Colonic mucosa (tissue), 4 donors: ENCODE measurements at regions not wholly inside any gene's neighbourhood (a gene's known extent, or its start where the extent isn't known, plus 50 kb on each side); places are given as distances from the start of the nearest gene placed in this dataset.

ENCODE experiments used
- DNase-seq: peaks from one replicate; pipeline ENCODE4 v3.0.0-alpha.2; 2020
- H3K27ac ChIP-seq: fragments of 200-600 bp; one replicate; pipeline ENCODE4 v1.8.0; 2021
- H3K27me3 ChIP-seq: fragments of 200-600 bp; one replicate; pipeline ENCODE4 v1.8.0; 2021
- H3K36me3 ChIP-seq: fragments of 200-600 bp; one replicate; pipeline ENCODE4 v1.8.0; 2021
- H3K4me1 ChIP-seq: fragments of 200-600 bp; one replicate; pipeline ENCODE4 v1.8.0; 2021; ENCODE audit warnings: mild to moderate bottlenecking
- H3K4me3 ChIP-seq: fragments of 200-600 bp; one replicate; pipeline ENCODE4 v1.8.0; 2021
- H3K9ac ChIP-seq, 2 donors: one replicate each; pipeline ENCODE4 v1.7.0; 2013; ENCODE audit warnings: control low read depth in 2 of 2, low read depth in 2 of 2, low read length in 2 of 2
- H3K9me3 ChIP-seq: fragments of 200-600 bp; one replicate; pipeline ENCODE4 v1.8.0; 2021
- CTCF ChIP-seq: fragments of 200-600 bp; IDR thresholded peaks from one replicate; pipeline ENCODE4 v1.8.0; 2022; ENCODE audit warnings: antibody characterized with exemption, mild to moderate bottlenecking
- intact Hi-C: fragments of 100-400 bp; cut with DNase I; formaldehyde crosslinking; loops from one replicate; pipeline ENCODE4 v1.14.1; 2022
- donor health status: healthy.
- donor health status: DM: no; HTN: no; CAD: no.
- donor health status: DM: no; HTN: no; CAD: no.

DNA sequence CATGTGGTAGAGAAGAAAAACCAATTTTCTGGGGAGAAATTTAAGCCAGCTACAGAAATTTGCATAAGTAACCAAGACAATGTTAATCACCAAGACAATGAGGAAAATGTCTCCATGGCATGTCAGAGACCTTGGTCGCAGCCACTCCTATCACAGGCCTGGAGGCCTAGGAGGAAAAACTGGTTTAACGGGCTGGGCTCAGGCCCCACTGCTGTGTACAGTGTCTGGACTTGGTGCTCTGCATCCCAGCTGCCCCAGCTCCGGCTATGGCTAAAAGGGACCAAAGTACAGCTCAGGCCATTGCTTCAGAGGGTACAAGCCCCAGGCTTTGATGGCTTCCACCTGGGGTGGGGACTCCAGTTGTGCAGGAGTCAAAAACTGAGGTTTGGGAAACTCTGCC lies 1075.1 kb upstream of the CDH18 start:
- no peak for TF ChIP-seq CTCF
- Histone ChIP-seq H3K27me3 (no peaks in the 10 kb centered on the region), H3K9me3 (no peaks in the 10 kb centered on the region), H3K4me1 (no peaks in the 10 kb centered on the region), H3K4me3 (no peak overlapping the region), H3K36me3 (no peaks in the 10 kb centered on the region), H3K27ac (no peak overlapping the region), H3K9ac (no peak overlapping the region)
- no peak for DNase-seq
- intact Hi-C loops = no loop called here

GRCh38 chr5:21058289-21058688 lies 1070.3 kb upstream of the CDH18 start:
- H3K27ac ChIP-seq = no peak overlapping the region

DNA sequence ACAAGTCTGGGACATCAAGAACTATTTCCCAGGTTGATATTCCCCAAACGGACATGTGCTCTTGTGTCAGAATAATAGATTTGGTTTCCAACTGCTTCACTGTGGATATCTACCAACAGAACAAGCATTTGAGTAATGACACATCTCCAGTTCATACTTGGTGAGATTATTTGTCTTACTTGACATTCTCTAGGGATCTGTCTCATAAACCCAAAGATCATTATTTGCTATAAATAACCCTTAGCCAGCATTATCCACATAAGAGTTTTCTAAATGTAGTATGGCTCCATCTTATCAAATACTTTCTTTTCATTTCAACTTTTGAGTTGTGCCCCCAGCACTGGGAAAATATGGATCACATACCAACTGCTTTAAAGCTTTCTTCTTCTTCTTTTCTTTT lies 1063.9 kb upstream of the CDH18 start:
- intact Hi-C loops = no loop called here
- no peak overlapping the region for H3K9ac ChIP-seq
- no peaks in the 10 kb centered on the region for H3K4me1 ChIP-seq
- DNase-seq = no peak
- no peaks in the 10 kb centered on the region for H3K27me3 ChIP-seq
- no peaks in the 10 kb centered on the region for H3K9me3 ChIP-seq
- no peak for TF ChIP-seq CTCF
- no peaks in the 10 kb centered on the region for H3K36me3 ChIP-seq
- H3K27ac ChIP-seq = no peak overlapping the region
- no peak overlapping the region for H3K4me3 ChIP-seq

More at GRCh38 chr5:21058289-21058688, 1070.3 kb upstream of the CDH18 start:
- no peaks in the 10 kb centered on the region for H3K36me3 ChIP-seq
- H3K4me1 ChIP-seq = no peaks in the 10 kb centered on the region
- intact Hi-C loops = no loop called here
- TF ChIP-seq CTCF = no peak
- no peaks in the 10 kb centered on the region for H3K27me3 ChIP-seq
- no peak overlapping the region for H3K9ac ChIP-seq
- no peaks in the 10 kb centered on the region for H3K9me3 ChIP-seq
- no peak for DNase-seq
- H3K4me3 ChIP-seq = no peak overlapping the region

- DNase-seq = no peak
- TF ChIP-seq CTCF = no peak
- Histone ChIP-seq H3K36me3 (no peaks in the 10 kb centered on the region), H3K4me1 (no peaks in the 10 kb centered on the region), H3K4me3 (no peak overlapping the region), H3K9me3 (no peaks in the 10 kb centered on the region), H3K9ac (no peak overlapping the region), H3K27ac (no peak overlapping the region), H3K27me3 (no peaks in the 10 kb centered on the region)
- intact Hi-C loops = no loop called here
These were observed 1061.9 kb upstream of the CDH18 start for GRCh38 chr5:21049901-21050300.

DNA sequence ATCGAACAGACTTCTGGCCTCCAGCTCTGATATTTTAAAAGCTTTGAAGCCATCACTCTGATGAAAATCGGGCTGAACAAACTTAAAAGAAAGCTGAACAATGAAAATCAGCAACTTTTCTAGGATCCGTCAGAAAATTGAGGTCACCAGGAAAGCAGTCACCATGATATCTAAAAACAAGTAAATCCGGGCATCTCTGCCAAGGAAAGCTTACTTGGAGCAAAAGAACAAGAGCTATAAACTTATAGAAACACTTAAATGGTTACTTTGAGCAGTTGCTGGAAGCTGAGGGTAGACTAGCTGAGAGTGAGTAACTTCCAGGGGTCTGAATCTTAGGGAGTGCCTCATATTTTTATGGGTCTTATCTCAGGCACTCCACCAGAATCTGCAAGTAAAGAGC lies 1043.0 kb upstream of the CDH18 start:
- no peaks in the 10 kb centered on the region for H3K27me3 ChIP-seq
- H3K4me1 ChIP-seq = no peaks in the 10 kb centered on the region
- no peaks in the 10 kb centered on the region for H3K36me3 ChIP-seq
- DNase-seq = no peak
- intact Hi-C loops = no loop called here
- no peak for TF ChIP-seq CTCF
- no peak overlapping the region for H3K27ac ChIP-seq
- H3K4me3 ChIP-seq = no peak overlapping the region
- H3K9me3 ChIP-seq = no peaks in the 10 kb centered on the region
- H3K9ac ChIP-seq = no peak overlapping the region

DNA sequence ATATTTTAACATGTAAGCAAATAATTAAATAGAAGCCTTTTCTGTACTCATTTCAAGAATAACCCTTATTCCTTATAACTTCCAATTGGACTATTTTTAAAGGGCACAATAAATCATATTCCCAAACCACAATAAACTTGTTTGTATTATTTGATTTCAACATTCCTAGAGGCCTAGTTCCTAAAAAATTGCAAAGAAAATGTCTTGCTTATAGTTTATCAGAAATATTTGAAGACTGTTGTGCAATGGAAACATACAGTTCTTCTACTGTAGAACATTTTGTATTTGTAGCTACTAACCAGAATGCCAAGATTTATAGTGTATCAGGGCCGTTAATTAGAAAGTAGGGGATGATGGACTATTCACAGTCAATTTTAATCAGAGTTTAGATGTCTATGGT lies 1037.0 kb upstream of the CDH18 start:
- no peak for DNase-seq

More for the DNA sequence above, 1037.0 kb upstream of the CDH18 start:
- intact Hi-C loops = no loop called here
- no peak overlapping the region for H3K4me3 ChIP-seq
- H3K27me3 ChIP-seq = no peaks in the 10 kb centered on the region
- H3K9ac ChIP-seq = no peak overlapping the region
- TF ChIP-seq CTCF = no peak
- H3K36me3 ChIP-seq = no peaks in the 10 kb centered on the region
- no peak overlapping the region for H3K27ac ChIP-seq
- no peaks in the 10 kb centered on the region for H3K9me3 ChIP-seq
- no peaks in the 10 kb centered on the region for H3K4me1 ChIP-seq
